ENCODE measurements at regions not wholly inside any gene's neighbourhood (a gene's known extent, or its start where the extent isn't known, plus 50 kb on each side); places are given as distances from the start of the nearest gene placed in this dataset.

DNA sequence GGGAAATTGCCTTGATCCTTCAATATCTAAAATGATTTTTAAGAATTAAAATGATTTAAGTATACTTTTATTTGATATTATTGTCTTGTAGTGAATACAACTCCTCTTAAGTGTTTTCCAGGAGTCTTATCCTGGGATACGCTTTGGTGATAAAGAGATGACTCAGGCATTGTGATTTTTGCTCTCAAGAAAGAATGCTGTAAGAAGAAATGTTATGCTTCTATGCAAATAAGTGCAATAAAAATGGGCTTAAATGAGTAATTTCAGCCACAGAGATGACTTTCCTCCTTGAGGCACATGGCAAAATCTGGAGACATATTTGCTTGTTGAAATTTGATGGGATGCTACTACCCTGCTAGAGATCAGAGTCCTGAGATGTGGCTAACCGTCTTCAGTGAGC lies 358.6 kb upstream of the BCHE start:
- TF ChIP-seq POLR2AphosphoS2 (conservative IDR thresholded peaks at IDR 0.05; ENCODE audit: low read length) (no peak), MAX (IDR thresholded peaks at IDR 0.05) (no peak), POLR2A (IDR thresholded peaks at IDR 0.05; ENCODE audit: low read length) (no peak), EP300 (IDR thresholded peaks at IDR 0.05) (no peak), PHF8 (IDR thresholded peaks at IDR 0.05; ENCODE audit: borderline replicate concordance, low read depth) (no peak), BHLHE40 (IDR thresholded peaks at IDR 0.05; ENCODE audit: low read depth, low read length) (no peak), RFX5 (IDR thresholded peaks at IDR 0.05) (no peak), MYC (IDR thresholded peaks at IDR 0.05; ENCODE audit: borderline replicate concordance, low read length) (no peak), RCOR1 (IDR thresholded peaks at IDR 0.05; ENCODE audit: low read depth, low read length) (no peak)
- TF ChIP-seq, protein P1, sequence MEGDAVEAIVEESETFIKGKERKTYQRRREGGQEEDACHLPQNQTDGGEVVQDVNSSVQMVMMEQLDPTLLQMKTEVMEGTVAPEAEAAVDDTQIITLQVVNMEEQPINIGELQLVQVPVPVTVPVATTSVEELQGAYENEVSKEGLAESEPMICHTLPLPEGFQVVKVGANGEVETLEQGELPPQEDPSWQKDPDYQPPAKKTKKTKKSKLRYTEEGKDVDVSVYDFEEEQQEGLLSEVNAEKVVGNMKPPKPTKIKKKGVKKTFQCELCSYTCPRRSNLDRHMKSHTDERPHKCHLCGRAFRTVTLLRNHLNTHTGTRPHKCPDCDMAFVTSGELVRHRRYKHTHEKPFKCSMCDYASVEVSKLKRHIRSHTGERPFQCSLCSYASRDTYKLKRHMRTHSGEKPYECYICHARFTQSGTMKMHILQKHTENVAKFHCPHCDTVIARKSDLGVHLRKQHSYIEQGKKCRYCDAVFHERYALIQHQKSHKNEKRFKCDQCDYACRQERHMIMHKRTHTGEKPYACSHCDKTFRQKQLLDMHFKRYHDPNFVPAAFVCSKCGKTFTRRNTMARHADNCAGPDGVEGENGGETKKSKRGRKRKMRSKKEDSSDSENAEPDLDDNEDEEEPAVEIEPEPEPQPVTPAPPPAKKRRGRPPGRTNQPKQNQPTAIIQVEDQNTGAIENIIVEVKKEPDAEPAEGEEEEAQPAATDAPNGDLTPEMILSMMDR (IDR thresholded peaks at IDR 0.05), result no peak
- TF ChIP-seq, protein P2, sequence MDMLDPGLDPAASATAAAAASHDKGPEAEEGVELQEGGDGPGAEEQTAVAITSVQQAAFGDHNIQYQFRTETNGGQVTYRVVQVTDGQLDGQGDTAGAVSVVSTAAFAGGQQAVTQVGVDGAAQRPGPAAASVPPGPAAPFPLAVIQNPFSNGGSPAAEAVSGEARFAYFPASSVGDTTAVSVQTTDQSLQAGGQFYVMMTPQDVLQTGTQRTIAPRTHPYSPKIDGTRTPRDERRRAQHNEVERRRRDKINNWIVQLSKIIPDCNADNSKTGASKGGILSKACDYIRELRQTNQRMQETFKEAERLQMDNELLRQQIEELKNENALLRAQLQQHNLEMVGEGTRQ (IDR thresholded peaks at IDR 0.05), result no peak
